Cardiac muscle cell (in vitro differentiated cells and primary cell): ENCODE measurements at regions not wholly inside any gene's neighbourhood (a gene's known extent, or its start where the extent isn't known, plus 50 kb on each side); places are given as distances from the start of the nearest gene placed in this dataset.
"Not testable (repeated sequence)": the region's sequence is repeated elsewhere in the genome, so short reads cannot be mapped to it uniquely, and the experiment has no call there.

Experiments used
- DNase-seq, 2 donors: peaks; one replicate each; pipeline versions ENCODE4 v3.0.0 to v3.0.0-alpha.2; 2010 to 2017; ENCODE audit warnings: low read depth in 1 of 2, low spot score in 1 of 2
- H3K27ac ChIP-seq: fragments of 200-600 bp; sonication (generic); 2 replicates; pipeline ENCODE4 v1.5.1; 2016
- H3K27me3 ChIP-seq: fragments of 200-600 bp; sonication (generic); 2 replicates; pipeline ENCODE4 v1.6.0; 2016; ENCODE audit warnings: control low read depth
- H3K36me3 ChIP-seq: fragments of 200-600 bp; sonication (generic); 2 replicates; pipeline ENCODE4 v1.5.1; 2016; ENCODE audit warnings: control low read depth
- H3K4me1 ChIP-seq: fragments of 200-600 bp; sonication (generic); 2 replicates; pipeline ENCODE4 v1.8.1; 2017; ENCODE audit warnings: low read depth, mild to moderate bottlenecking, mixed run types
- H3K4me3 ChIP-seq: fragments of 200-600 bp; sonication (generic); 2 replicates; pipeline ENCODE4 v1.5.1; 2016; ENCODE audit warnings: mild to moderate bottlenecking
- H3K9me3 ChIP-seq: fragments of 200-600 bp; sonication (generic); 2 replicates; pipeline ENCODE4 v1.5.1; 2017; ENCODE audit warnings: low read depth, mild to moderate bottlenecking, control low read depth
- CTCF ChIP-seq: IDR thresholded peaks from 2 replicates; pipeline ENCODE4 v1.5.1; 2012; ENCODE audit warnings: low read depth, mild to moderate bottlenecking, low read length

DNA sequence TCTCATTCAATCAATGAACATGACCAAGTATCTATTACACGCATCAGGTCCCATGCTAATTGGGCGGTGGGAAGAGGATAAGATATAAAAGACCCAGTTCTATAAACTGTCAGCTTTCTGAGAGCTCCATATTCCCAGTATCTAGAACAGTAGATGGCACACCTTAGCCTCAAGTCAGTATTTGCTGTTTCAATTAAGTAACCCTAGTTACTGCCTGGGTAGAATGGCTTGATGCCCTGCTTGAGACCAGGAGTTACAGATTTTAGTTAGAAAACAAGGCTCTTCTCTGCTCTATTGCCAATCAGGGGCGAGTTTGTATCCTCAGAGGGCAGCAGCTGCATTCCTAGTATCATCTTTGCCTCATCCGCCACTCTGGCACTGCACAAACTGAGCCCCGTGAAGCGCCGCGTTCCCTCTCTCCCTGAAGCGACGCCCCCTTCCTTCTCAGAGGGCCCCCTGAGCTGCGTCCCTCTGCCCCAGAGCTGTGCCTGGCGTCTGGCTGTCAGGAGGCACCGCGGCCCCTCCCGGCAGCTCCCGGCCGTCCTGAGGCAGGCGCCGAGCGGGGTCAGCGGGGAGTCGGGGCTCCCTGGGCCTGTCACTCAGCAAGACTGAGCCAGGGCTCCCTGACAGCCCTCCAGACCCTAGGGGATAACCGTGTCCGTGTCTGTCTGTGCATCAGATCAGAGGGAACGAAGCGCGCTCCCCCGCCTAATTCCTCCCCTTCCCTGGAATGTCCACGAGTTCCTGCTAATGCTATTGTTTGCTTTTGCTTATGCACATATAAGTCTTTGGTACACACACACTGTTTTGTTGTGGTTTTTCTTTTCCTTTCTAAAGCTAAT, 212.4 kb upstream of the TTC29 start:
- peaks cover 10% of the 10 kb centered on the region for H3K4me1 ChIP-seq
- H3K4me3 ChIP-seq = peak overlapping the region; percentile 26
- no peak overlapping the region for H3K27ac ChIP-seq
- DNase-seq = peak; percentile 62 to 73
- TF ChIP-seq CTCF = no peak
- no peaks in the 10 kb centered on the region for H3K27me3 ChIP-seq
- H3K9me3 ChIP-seq = no peaks in the 10 kb centered on the region
- H3K36me3 ChIP-seq = no peaks in the 10 kb centered on the region

GRCh38 chr4:147160908-147161513, 215.3 kb upstream of the TTC29 start:
- peak; percentile 67 to 77 for DNase-seq
- H3K4me1 ChIP-seq = peaks cover 10% of the 10 kb centered on the region
- H3K4me3 ChIP-seq = no peak overlapping the region
- H3K9me3 ChIP-seq = no peaks in the 10 kb centered on the region
- no peaks in the 10 kb centered on the region for H3K27me3 ChIP-seq
- peak; percentile 87 for TF ChIP-seq CTCF
- H3K36me3 ChIP-seq = no peaks in the 10 kb centered on the region
- H3K27ac ChIP-seq = no peak overlapping the region

- H3K27me3 ChIP-seq = no peaks in the 10 kb centered on the region
- H3K9me3 ChIP-seq = no peaks in the 10 kb centered on the region
- H3K4me1 ChIP-seq = peaks cover 4% of the 10 kb centered on the region
- H3K36me3 ChIP-seq = no peaks in the 10 kb centered on the region
- no peak overlapping the region for H3K27ac ChIP-seq
- DNase-seq = no peak
- TF ChIP-seq CTCF = no peak
- H3K4me3 ChIP-seq = no peak overlapping the region
Observed at GRCh38 chr4:147163311-147163710, 217.6 kb upstream of the TTC29 start.

GRCh38 chr4:147168200-147168599, 222.5 kb upstream of the TTC29 start:
- H3K9me3 ChIP-seq, H3K4me1 ChIP-seq, H3K27me3 ChIP-seq, H3K4me3 ChIP-seq, H3K27ac ChIP-seq, DNase-seq, H3K36me3 ChIP-seq: not testable (repeated sequence)

- H3K27me3 ChIP-seq = no peaks in the 10 kb centered on the region
- no peaks in the 10 kb centered on the region for H3K36me3 ChIP-seq
- no peak overlapping the region for H3K4me3 ChIP-seq
- peak overlapping the region; percentile 83 for H3K27ac ChIP-seq
- TF ChIP-seq CTCF = no peak
- no peaks in the 10 kb centered on the region for H3K9me3 ChIP-seq
- DNase-seq = peak in 1 of 2 donors; percentile 35
- peaks cover 9% of the 10 kb centered on the region for H3K4me1 ChIP-seq
Observed at GRCh38 chr4:147173322-147173721, 227.7 kb upstream of the TTC29 start.

- no peak for TF ChIP-seq CTCF
- DNase-seq = peak; percentile 24 to 93
- Histone ChIP-seq H3K4me3 (no peak overlapping the region), H3K27ac (peak overlapping the region; percentile 83), H3K4me1 (peaks cover 9% of the 10 kb centered on the region), H3K27me3 (no peaks in the 10 kb centered on the region), H3K9me3 (no peaks in the 10 kb centered on the region), H3K36me3 (no peaks in the 10 kb centered on the region)
Observed at GRCh38 chr4:147173797-147174432, 228.3 kb upstream of the TTC29 start.
